MCF 10A (cell line): ENCODE measurements at regions not wholly inside any gene's neighbourhood (a gene's known extent, or its start where the extent isn't known, plus 50 kb on each side); places are given as distances from the start of the nearest gene placed in this dataset.

Experiments
- BruUV-seq: library from RNA; stranded (reverse); fragments of 400-500 nt; replicated peaks from 2 replicates; lab custom pipeline; 2021; lab: Mats Ljungman, UMichigan
- CTCF ChIA-PET: fragments of 300-600 bp; sonication (Branson Sonifier 250); formaldehyde crosslinking; extraction: SDS; loops from one replicate; lab custom pipeline; 2021; ENCODE audit warnings: antibody characterized with exemption, inconsistent platforms; lab: Yijun Ruan, JAX
- POLR2A ChIA-PET: fragments of 300-600, 350-650 bp; sonication (Branson Sonifier 250); formaldehyde crosslinking; extraction: SDS; loops from one replicate; lab custom pipeline; 2020; ENCODE audit warnings: antibody characterized with exemption, inconsistent platforms; lab: Yijun Ruan, JAX
- DNase-seq: peaks from one replicate; pipeline ENCODE4 v3.0.0-alpha.2; 2018; ENCODE audit not compliant: unreplicated experiment
- H3K27ac Mint-ChIP-seq: one replicate; pipeline ENCODE4 v1.8.0; 2022; ENCODE audit warnings: mild to moderate bottlenecking, low read depth, mixed read lengths; ENCODE audit not compliant: unreplicated experiment
- H3K27me3 Mint-ChIP-seq: one replicate; pipeline ENCODE4 v1.8.0; 2022; ENCODE audit warnings: mixed read lengths; ENCODE audit not compliant: insufficient read depth, unreplicated experiment
- H3K36me3 Mint-ChIP-seq: one replicate; pipeline ENCODE4 v1.8.0; 2022; ENCODE audit warnings: mild to moderate bottlenecking, moderate library complexity, mixed read lengths; ENCODE audit not compliant: insufficient read depth, unreplicated experiment
- H3K4me1 Mint-ChIP-seq: one replicate; pipeline ENCODE4 v1.8.0; 2022; ENCODE audit warnings: mixed read lengths; ENCODE audit not compliant: insufficient read depth, unreplicated experiment
- H3K4me3 Mint-ChIP-seq: one replicate; pipeline ENCODE4 v1.8.0; 2022; ENCODE audit warnings: mild to moderate bottlenecking, moderate library complexity, mixed read lengths; ENCODE audit not compliant: unreplicated experiment
- H3K9me3 Mint-ChIP-seq: one replicate; pipeline ENCODE4 v1.8.0; 2022; ENCODE audit warnings: mixed read lengths; ENCODE audit not compliant: unreplicated experiment
- CTCF ChIP-seq: fragments of 200-600 bp; IDR thresholded peaks from one replicate; pipeline ENCODE4 v1.8.0; 2022; ENCODE audit warnings: antibody characterized with exemption, mild to moderate bottlenecking; ENCODE audit not compliant: unreplicated experiment
- intact Hi-C: fragments of 100-400 bp; cut with micrococcal nuclease; formaldehyde crosslinking; loops from 2 replicates; pipeline ENCODE4 v1.14.1; 2022

- Mint-ChIP-seq H3K4me3 (no peak overlapping the region), H3K27me3 (no peaks in the 10 kb centered on the region), H3K4me1 (no peaks in the 10 kb centered on the region), H3K27ac (no peak overlapping the region), H3K9me3 (no peaks in the 10 kb centered on the region), H3K36me3 (no peaks in the 10 kb centered on the region)
- TF ChIP-seq CTCF: no peak
- BruUV-seq: no TSS peak
- CTCF ChIA-PET: no interaction called here
- intact Hi-C loops: no loop called here
- DNase-seq: no peak
- POLR2A ChIA-PET: interaction anchor here (0.6 kb wide), 1 partner anchor 390 kb away, joined by 3 read pairs; no protein-coding TSS in a partner anchor
Observed at GRCh38 chr4:28007693-28008092, 1147.1 kb downstream of the STIM2 start.

- H3K27me3 Mint-ChIP-seq: no peaks in the 10 kb centered on the region
- H3K36me3 Mint-ChIP-seq: no peaks in the 10 kb centered on the region
- BruUV-seq: no TSS peak
- no peak for DNase-seq
- H3K4me1 Mint-ChIP-seq: no peaks in the 10 kb centered on the region
- POLR2A ChIA-PET: no interaction called here
- no peak overlapping the region for H3K4me3 Mint-ChIP-seq
- CTCF ChIA-PET: interaction anchor here (0.6 kb wide), 1 partner anchor 1952 kb away, joined by 3 read pairs; no protein-coding TSS in a partner anchor
- no peaks in the 10 kb centered on the region for H3K9me3 Mint-ChIP-seq
- intact Hi-C loops: no loop called here
- TF ChIP-seq CTCF: no peak
- H3K27ac Mint-ChIP-seq: no peak overlapping the region
Observed at GRCh38 chr4:28009541-28009940, 1148.9 kb downstream of the STIM2 start.

GRCh38 chr4:28010577-28011240 is 1150.1 kb downstream of the STIM2 start:
- ChIA-PET CTCF (interaction anchor here (1.1 kb wide), 1 partner anchor 197 kb away, joined by 3 read pairs; no protein-coding TSS in a partner anchor), POLR2A (interaction anchor here (0.6 to 0.7 kb wide), 2 partner anchors 17 to 588 kb away, joined by 3 read pairs; no protein-coding TSS in a partner anchor)
- no peak for DNase-seq
- no peak for TF ChIP-seq CTCF
- intact Hi-C loops: no loop called here
- Mint-ChIP-seq H3K27ac (no peak overlapping the region), H3K9me3 (no peaks in the 10 kb centered on the region), H3K27me3 (no peaks in the 10 kb centered on the region), H3K4me1 (no peaks in the 10 kb centered on the region), H3K4me3 (no peak overlapping the region), H3K36me3 (no peaks in the 10 kb centered on the region)
- no TSS peak for BruUV-seq

GRCh38 chr4:28014469-28014868 is 1153.8 kb downstream of the STIM2 start:
- TF ChIP-seq CTCF: no peak
- H3K4me3 Mint-ChIP-seq: no peak overlapping the region
- POLR2A ChIA-PET: interaction anchor here (1.2 kb wide), 1 partner anchor 10 kb away, joined by 3 read pairs; no protein-coding TSS in a partner anchor
- no peak overlapping the region for H3K27ac Mint-ChIP-seq
- intact Hi-C loops: no loop called here
- H3K4me1 Mint-ChIP-seq: no peaks in the 10 kb centered on the region
- H3K27me3 Mint-ChIP-seq: no peaks in the 10 kb centered on the region
- no peaks in the 10 kb centered on the region for H3K9me3 Mint-ChIP-seq
- BruUV-seq: no TSS peak
- CTCF ChIA-PET: interaction anchor here (0.9 kb wide), 1 partner anchor 9 kb away, joined by 3 read pairs; no protein-coding TSS in a partner anchor
- H3K36me3 Mint-ChIP-seq: no peaks in the 10 kb centered on the region
- DNase-seq: no peak
